22Rv1 (cell line): ENCODE measurements at regions not wholly inside any gene's neighbourhood (a gene's known extent, or its start where the extent isn't known, plus 50 kb on each side); places are given as distances from the start of the nearest gene placed in this dataset.

Source experiments
- CTCF ChIP-seq: fragments of 450-650 bp; IDR thresholded peaks from 2 replicates; pipeline ENCODE4 v1.5.1; 2017; ENCODE audit warnings: mild to moderate bottlenecking
- ZFX ChIP-seq: fragments of 450-650 bp; IDR thresholded peaks from 2 replicates; pipeline ENCODE4 v1.6.1; 2017; ENCODE audit warnings: antibody characterized with exemption, borderline replicate concordance

DNA sequence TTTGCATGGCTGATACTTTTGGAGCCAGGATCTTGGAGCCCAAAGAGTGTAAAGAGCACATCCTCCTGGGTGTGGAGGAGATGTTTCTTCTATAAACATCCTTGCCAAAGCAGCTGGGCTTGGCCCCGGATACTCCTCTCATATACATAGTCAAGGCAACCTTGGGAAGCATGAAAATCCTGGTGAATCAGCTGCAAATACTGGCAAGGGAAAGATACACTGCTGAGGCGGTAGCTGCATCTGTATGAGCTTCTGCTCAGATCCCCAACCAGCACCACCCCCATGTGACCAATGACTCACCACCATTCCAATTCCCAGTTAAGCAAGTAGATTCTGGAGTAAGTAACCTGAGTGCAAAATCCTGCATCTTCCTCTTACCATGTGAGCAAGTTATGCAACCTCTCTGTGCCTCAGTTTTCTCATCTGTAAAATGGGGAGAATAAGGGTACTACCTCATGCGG, 567.4 kb downstream of the MED13L start:
- TF ChIP-seq CTCF, result no peak
- no peak for TF ChIP-seq ZFX
